DND-41 (cell line): ENCODE measurements at regions not wholly inside any gene's neighbourhood (a gene's known extent, or its start where the extent isn't known, plus 50 kb on each side); places are given as distances from the start of the nearest gene placed in this dataset.

Experiments used
- CTCF ChIP-seq: IDR thresholded peaks from 2 replicates; pipeline ENCODE4 v1.5.1; 2012; ENCODE audit warnings: borderline replicate concordance, low read length, moderate library complexity, mild to moderate bottlenecking; ENCODE audit not compliant: poor library complexity, severe bottlenecking; ENCODE audit errors: extremely low read depth
- EZH2 ChIP-seq: IDR thresholded peaks from 3 replicates; pipeline ENCODE4 v1.6.1; 2012; ENCODE audit warnings: borderline replicate concordance, low read depth, mild to moderate bottlenecking, moderate library complexity, low read length, inconsistent platforms; ENCODE audit not compliant: severe bottlenecking

- TF ChIP-seq CTCF (no peak), EZH2 (no peak)
Observed at GRCh38 chr22:11628651-11629511, 3899.1 kb upstream of the OR11H1 start.
